GM20431 (cell line): ENCODE measurements at regions not wholly inside any gene's neighbourhood (a gene's known extent, or its start where the extent isn't known, plus 50 kb on each side); places are given as distances from the start of the nearest gene placed in this dataset.
"Not testable (repeated sequence)": the region's sequence is repeated elsewhere in the genome, so short reads cannot be mapped to it uniquely, and the experiment has no call there.

ENCODE experiments used
- in situ Hi-C: fragments of 300-500 bp; cut with MseI, MboI; formaldehyde crosslinking; loops from one replicate; pipeline ENCODE4 v1.15.0; 2020; ENCODE audit warnings: low sequenced_read_pairs; ENCODE audit not compliant: unreplicated experiment

GRCh38 chr10:9311702-9312499 lies 1257.4 kb downstream of the GATA3 start:
- in situ Hi-C loops: loop anchor here (25.0 kb wide), 1 partner anchor 1450 kb away; no protein-coding TSS in a partner anchor

GRCh38 chr10:9315292-9315691 lies 1260.8 kb downstream of the GATA3 start:
- in situ Hi-C loops: loop anchor here (25.0 kb wide), 1 partner anchor 1453 kb away; no protein-coding TSS in a partner anchor

- in situ Hi-C loops: no loop called here
Measured at GRCh38 chr10:9331583-9332008, 1277.1 kb downstream of the GATA3 start.

- in situ Hi-C loops: no loop called here
Measured at GRCh38 chr10:9334270-9334669, 1279.8 kb downstream of the GATA3 start.

- in situ Hi-C loops: no loop called here
Measured at GRCh38 chr10:9339716-9340115, 1285.2 kb downstream of the GATA3 start.

- in situ Hi-C loops: no loop called here
Measured at GRCh38 chr10:9342885-9343570, 1288.5 kb downstream of the GATA3 start.

GRCh38 chr10:9347933-9348332 lies 1293.4 kb downstream of the GATA3 start:
- in situ Hi-C loops: not testable (repeated sequence)

- in situ Hi-C loops: no loop called here
Measured at GRCh38 chr10:9357471-9357870, 1303.0 kb downstream of the GATA3 start.

- in situ Hi-C loops: no loop called here
Measured at GRCh38 chr10:9362721-9363120, 1308.2 kb downstream of the GATA3 start.

- in situ Hi-C loops: no loop called here
Measured at GRCh38 chr10:9379183-9379582, 1324.7 kb downstream of the GATA3 start.

GRCh38 chr10:9381733-9382532 lies 1327.4 kb downstream of the GATA3 start:
- in situ Hi-C loops: no loop called here

GRCh38 chr10:9382533-9382866 lies 1328.0 kb downstream of the GATA3 start:
- in situ Hi-C loops: no loop called here

GRCh38 chr10:9390516-9390915 lies 1336.0 kb downstream of the GATA3 start:
- in situ Hi-C loops: no loop called here

- in situ Hi-C loops: no loop called here
Measured at GRCh38 chr10:9399275-9399983, 1344.9 kb downstream of the GATA3 start.

GRCh38 chr10:9402067-9402466 lies 1347.6 kb downstream of the GATA3 start:
- in situ Hi-C loops: not testable (repeated sequence)

GRCh38 chr10:9402507-9403195 lies 1348.2 kb downstream of the GATA3 start:
- in situ Hi-C loops: not testable (repeated sequence)

- in situ Hi-C loops: not testable (repeated sequence)
Measured at GRCh38 chr10:9407201-9407600, 1352.7 kb downstream of the GATA3 start.

GRCh38 chr10:9416331-9416730 lies 1361.8 kb downstream of the GATA3 start:
- in situ Hi-C loops: no loop called here

GRCh38 chr10:9419757-9420156 lies 1365.3 kb downstream of the GATA3 start:
- in situ Hi-C loops: no loop called here
